GM12874 (cell line): ENCODE measurements at regions not wholly inside any gene's neighbourhood (a gene's known extent, or its start where the extent isn't known, plus 50 kb on each side); places are given as distances from the start of the nearest gene placed in this dataset.

ENCODE experiments used
- CTCF ChIP-seq: IDR thresholded peaks from 2 replicates; pipeline ENCODE4 v1.5.1; 2011; ENCODE audit warnings: low read depth, mild to moderate bottlenecking, control low read depth, low read length, moderate library complexity; ENCODE audit not compliant: insufficient read depth

GRCh38 chr16:7085776-7086175, 246.9 kb upstream of the RBFOX1 start:
- no peak for TF ChIP-seq CTCF

DNA sequence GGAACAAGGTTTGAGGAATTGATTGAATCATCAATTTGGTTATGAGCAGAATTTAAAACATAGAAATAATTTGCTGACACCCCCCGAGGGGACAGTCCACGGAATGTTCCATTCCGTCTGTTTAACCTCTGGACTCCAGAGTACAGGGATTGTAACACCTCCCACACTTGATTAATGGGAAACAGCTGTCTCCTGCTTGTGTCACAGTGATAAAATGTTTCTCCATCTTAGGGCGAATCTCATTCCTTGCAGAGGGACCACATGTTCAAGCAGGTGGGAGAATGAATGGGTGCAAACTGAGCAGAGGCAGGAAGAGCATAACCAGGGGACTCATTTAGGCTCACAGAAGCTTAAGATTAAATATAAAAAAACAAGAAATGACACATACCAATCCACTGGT, 249.5 kb upstream of the RBFOX1 start:
- no peak for TF ChIP-seq CTCF

- TF ChIP-seq CTCF, result no peak
Observed at GRCh38 chr16:7077636-7078035, 255.0 kb upstream of the RBFOX1 start.

GRCh38 chr16:7074715-7075114, 257.9 kb upstream of the RBFOX1 start:
- TF ChIP-seq CTCF, result no peak

GRCh38 chr16:7057458-7057857, 275.2 kb upstream of the RBFOX1 start:
- TF ChIP-seq CTCF, result no peak

DNA sequence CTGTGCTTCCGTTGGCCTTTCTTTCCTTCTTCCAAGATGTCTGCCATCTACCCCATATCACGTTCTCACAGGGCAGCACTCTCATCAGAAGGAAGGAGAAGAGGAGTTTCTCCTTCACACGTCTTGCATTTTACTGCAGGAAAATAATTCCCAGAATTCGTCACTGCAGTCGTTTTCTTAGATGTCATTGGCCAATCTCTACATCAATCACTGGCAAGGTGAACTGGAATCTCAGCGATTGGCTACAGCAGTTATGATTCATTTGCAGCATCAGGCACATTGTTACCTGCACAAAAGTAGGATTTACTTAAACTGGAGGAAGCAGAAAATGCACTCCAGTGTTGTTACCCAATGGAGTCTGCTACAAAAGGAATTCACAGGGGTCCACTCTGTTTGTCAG, 277.2 kb upstream of the RBFOX1 start:
- no peak for TF ChIP-seq CTCF

GRCh38 chr16:7051591-7052349, 280.9 kb upstream of the RBFOX1 start:
- TF ChIP-seq CTCF, result no peak
